Fibroblast of lung (primary cell): ENCODE measurements at regions not wholly inside any gene's neighbourhood (a gene's known extent, or its start where the extent isn't known, plus 50 kb on each side); places are given as distances from the start of the nearest gene placed in this dataset.

Experiments used
- DNase-seq, 2 donors: peaks; one replicate each; pipeline versions ENCODE4 v3.0.0 to v3.0.0-alpha.2; 2010; ENCODE audit warnings: low read depth in 2 of 2
- H2AFZ ChIP-seq: 2 replicates; pipeline ENCODE4 v1.5.1; 2012; ENCODE audit warnings: low read length, control low read depth, inconsistent platforms
- H3K27ac ChIP-seq: 2 replicates; pipeline ENCODE4 v1.5.1; 2011; ENCODE audit warnings: low read length, control low read depth; ENCODE audit not compliant: insufficient read depth
- H3K27me3 ChIP-seq: 2 replicates; pipeline ENCODE4 v1.5.1; 2011; ENCODE audit warnings: mild to moderate bottlenecking, low read length; ENCODE audit not compliant: control insufficient read depth, insufficient read depth
- H3K36me3 ChIP-seq: 2 replicates; pipeline ENCODE4 v1.5.1; 2011; ENCODE audit warnings: low read length; ENCODE audit not compliant: control insufficient read depth, insufficient read depth
- H3K4me1 ChIP-seq: 2 replicates; pipeline ENCODE4 v1.5.1; 2011; ENCODE audit warnings: low read length; ENCODE audit not compliant: control insufficient read depth, insufficient read depth; ENCODE audit errors: extremely low read depth
- H3K4me2 ChIP-seq: 2 replicates; pipeline ENCODE4 v1.5.1; 2011; ENCODE audit warnings: low read length, control low read depth; ENCODE audit not compliant: insufficient read depth; ENCODE audit errors: extremely low read depth
- H3K4me3 ChIP-seq, 4 experiments: fragments of 200-600 bp in 1 of 4; sonication (generic) in 1 of 4; replicated peaks in 1 of 4; 2 replicates each; pipeline ENCODE4 v1.5.1; 2011 to 2016; ENCODE audit warnings: low read length in 4 of 4, low read depth in 3 of 4, mild to moderate bottlenecking in 3 of 4, control low read depth in 2 of 4, inconsistent platforms in 1 of 4, mixed read lengths in 1 of 4; ENCODE audit not compliant: insufficient read depth in 1 of 4; ENCODE audit errors: control extremely low read depth in 1 of 4
- H3K79me2 ChIP-seq: 2 replicates; pipeline ENCODE4 v1.5.1; 2012; ENCODE audit warnings: mild to moderate bottlenecking, low read length, inconsistent platforms; ENCODE audit not compliant: control insufficient read depth, insufficient read depth
- H3K9ac ChIP-seq: 2 replicates; pipeline ENCODE4 v1.5.1; 2011; ENCODE audit warnings: mild to moderate bottlenecking, low read length, control low read depth; ENCODE audit not compliant: insufficient read depth
- H3K9me3 ChIP-seq: 2 replicates; pipeline ENCODE4 v1.5.1; 2012; ENCODE audit warnings: low read depth, low read length; ENCODE audit not compliant: control insufficient read depth, insufficient read depth
- H4K20me1 ChIP-seq: 2 replicates; pipeline ENCODE4 v1.5.1; 2011; ENCODE audit warnings: low read length; ENCODE audit not compliant: control insufficient read depth, insufficient read depth; ENCODE audit errors: extremely low read depth
- EZH2 ChIP-seq: IDR thresholded peaks from 2 replicates; pipeline ENCODE4 v1.5.1; 2012; ENCODE audit warnings: low read length, control low read depth, mild to moderate bottlenecking; ENCODE audit errors: missing control alignments
- TF ChIP-seq, protein P1 (sequence below), 2 donors: IDR thresholded peaks in 1 of 2; conservative IDR thresholded peaks in 1 of 2; 1 replicate in 1 of 2; 2 replicates in 1 of 2; pipeline ENCODE4 v1.5.1; 2011 to 2012; ENCODE audit warnings: low read length in 2 of 2, control low read depth in 1 of 2, inconsistent platforms in 1 of 2, low read depth in 1 of 2, mild to moderate bottlenecking in 1 of 2

DNA sequence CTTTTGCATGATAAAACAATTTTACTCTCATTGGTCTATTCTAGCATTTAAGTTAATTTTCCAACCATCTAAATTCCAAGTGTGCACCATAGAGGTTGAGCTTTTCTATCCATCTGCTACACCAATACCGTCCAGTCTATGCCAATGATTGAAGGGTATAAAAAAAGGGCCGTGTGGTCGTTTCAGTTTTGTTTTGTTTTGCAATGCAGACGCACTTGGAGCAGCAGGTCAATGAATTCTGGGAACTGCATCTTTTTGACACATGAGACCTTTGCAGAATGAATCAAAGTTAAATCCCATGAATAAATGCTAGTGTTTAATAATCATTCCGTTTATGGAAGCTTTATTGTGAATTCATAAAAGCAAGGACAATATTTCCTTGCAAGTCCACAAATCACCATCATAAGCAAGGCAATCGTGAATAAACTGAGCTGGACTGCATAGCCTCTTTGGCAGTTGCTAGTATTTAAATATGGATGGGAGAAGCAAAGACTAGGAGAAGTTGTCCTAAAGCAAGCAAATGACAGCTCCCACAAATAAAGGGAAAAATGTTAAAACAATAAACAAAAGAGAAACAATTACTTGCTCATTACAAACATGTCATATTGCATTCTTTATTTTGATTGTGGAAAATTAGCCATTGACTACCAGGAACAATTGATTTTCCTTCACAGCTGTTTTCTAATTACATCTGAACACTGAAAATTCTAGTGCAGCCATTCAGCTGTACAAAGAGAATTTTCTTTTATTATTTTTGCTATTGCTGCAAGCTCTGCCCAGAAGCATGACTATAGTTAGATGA is 649.7 kb upstream of the GJE1 start:
- Histone ChIP-seq H3K79me2 (no peaks in the 10 kb centered on the region), H3K27ac (peak overlapping the region; percentile 83), H3K9ac (peak overlapping the region; percentile 37), H3K27me3 (no peaks in the 10 kb centered on the region), H3K4me2 (peak overlapping the region; percentile 92), H3K36me3 (no peaks in the 10 kb centered on the region), H3K4me3 (peak overlapping the region; percentile 3 to 67 (median 37)), H4K20me1 (no peaks in the 10 kb centered on the region), H3K4me1 (no peaks in the 10 kb centered on the region), H2AFZ (peak overlapping the region; percentile 71), H3K9me3 (no peaks in the 10 kb centered on the region)
- TF ChIP-seq EZH2, result no peak
- TF ChIP-seq, protein P1, sequence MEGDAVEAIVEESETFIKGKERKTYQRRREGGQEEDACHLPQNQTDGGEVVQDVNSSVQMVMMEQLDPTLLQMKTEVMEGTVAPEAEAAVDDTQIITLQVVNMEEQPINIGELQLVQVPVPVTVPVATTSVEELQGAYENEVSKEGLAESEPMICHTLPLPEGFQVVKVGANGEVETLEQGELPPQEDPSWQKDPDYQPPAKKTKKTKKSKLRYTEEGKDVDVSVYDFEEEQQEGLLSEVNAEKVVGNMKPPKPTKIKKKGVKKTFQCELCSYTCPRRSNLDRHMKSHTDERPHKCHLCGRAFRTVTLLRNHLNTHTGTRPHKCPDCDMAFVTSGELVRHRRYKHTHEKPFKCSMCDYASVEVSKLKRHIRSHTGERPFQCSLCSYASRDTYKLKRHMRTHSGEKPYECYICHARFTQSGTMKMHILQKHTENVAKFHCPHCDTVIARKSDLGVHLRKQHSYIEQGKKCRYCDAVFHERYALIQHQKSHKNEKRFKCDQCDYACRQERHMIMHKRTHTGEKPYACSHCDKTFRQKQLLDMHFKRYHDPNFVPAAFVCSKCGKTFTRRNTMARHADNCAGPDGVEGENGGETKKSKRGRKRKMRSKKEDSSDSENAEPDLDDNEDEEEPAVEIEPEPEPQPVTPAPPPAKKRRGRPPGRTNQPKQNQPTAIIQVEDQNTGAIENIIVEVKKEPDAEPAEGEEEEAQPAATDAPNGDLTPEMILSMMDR (conservative IDR thresholded peaks at IDR 0.05 in 1 of 2, IDR thresholded peaks at IDR 0.05 in 1 of 2; ENCODE audit: low read depth in 1 of 2, low read length in 2 of 2), result no peak
- DNase-seq, result peak in 1 of 2 donors; percentile 58

DNA sequence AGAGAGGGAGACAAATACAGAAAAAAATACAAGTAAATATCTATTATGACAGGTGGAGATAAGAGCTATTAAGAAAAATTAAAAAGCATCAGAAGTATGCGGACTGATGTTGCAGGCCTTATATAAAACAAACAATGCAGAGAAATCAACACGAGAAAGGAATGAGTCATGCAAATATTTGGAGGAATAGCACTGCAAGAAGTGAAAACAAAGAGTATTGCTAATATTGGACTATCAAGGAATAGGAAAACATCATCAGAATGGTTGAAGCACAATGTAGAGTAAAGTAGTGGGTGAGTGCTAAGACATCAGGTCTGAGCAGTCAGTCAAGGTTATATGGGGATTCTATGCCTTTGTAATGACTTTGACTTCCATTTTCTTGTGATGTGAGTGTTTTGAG is 657.5 kb upstream of the GJE1 start:
- no peaks in the 10 kb centered on the region for H3K27me3 ChIP-seq
- no peaks in the 10 kb centered on the region for H3K4me1 ChIP-seq
- no peak overlapping the region for H3K9ac ChIP-seq
- no peak for DNase-seq
- no peak overlapping the region for H3K4me3 ChIP-seq
- no peaks in the 10 kb centered on the region for H3K79me2 ChIP-seq
- no peak overlapping the region for H2AFZ ChIP-seq
- H4K20me1 ChIP-seq, result no peaks in the 10 kb centered on the region
- H3K36me3 ChIP-seq, result no peaks in the 10 kb centered on the region
- TF ChIP-seq, protein P1 (conservative IDR thresholded peaks at IDR 0.05 in 1 of 2, IDR thresholded peaks at IDR 0.05 in 1 of 2; ENCODE audit: low read depth in 1 of 2, low read length in 2 of 2), result no peak
- no peaks in the 10 kb centered on the region for H3K9me3 ChIP-seq
- no peak overlapping the region for H3K27ac ChIP-seq
- no peak overlapping the region for H3K4me2 ChIP-seq

DNA sequence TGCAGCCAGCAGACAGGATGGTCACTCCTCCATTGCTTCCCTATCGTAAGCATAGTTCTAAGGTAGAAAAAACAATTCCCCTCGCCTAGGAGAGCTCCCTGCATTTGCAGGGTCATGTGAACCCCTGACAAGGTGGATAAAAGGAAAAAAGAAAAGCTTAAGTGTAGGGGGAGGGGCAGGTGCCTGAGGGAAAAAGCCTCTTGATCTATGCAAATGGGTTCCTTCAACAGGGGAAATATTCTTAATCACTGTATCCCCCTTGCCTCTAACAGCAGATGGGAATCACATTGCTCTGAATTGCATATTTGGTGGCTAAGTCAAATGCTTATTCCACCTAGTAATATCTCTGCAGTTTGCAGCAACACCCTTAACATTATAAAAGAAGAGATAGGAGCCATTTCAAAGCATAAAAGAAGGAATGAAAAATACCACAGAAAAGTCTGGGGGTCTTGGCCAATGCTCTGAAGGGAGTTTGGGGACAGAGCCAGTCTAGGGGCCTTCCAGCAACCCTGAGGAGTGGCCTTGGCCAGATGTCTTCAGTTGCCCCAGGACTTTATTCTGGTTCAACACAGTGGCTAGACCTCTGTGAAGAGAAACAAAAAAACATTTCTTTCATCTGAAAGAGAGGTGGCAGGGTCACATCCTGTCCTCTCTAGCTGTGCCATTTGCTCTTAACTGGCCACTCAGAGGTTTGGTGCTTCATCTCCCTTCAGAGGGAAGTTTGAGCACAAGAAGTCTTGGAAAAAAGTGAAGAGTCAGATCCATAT is 660.4 kb upstream of the GJE1 start:
- H3K9ac ChIP-seq, result no peak overlapping the region
- H3K4me2 ChIP-seq, result no peak overlapping the region
- no peaks in the 10 kb centered on the region for H3K4me1 ChIP-seq
- H4K20me1 ChIP-seq, result no peaks in the 10 kb centered on the region
- no peaks in the 10 kb centered on the region for H3K9me3 ChIP-seq
- H2AFZ ChIP-seq, result no peak overlapping the region
- H3K36me3 ChIP-seq, result no peaks in the 10 kb centered on the region
- H3K27ac ChIP-seq, result no peak overlapping the region
- TF ChIP-seq, protein P1 (conservative IDR thresholded peaks at IDR 0.05 in 1 of 2, IDR thresholded peaks at IDR 0.05 in 1 of 2; ENCODE audit: low read depth in 1 of 2, low read length in 2 of 2), result no peak
- no peak for TF ChIP-seq EZH2
- no peaks in the 10 kb centered on the region for H3K79me2 ChIP-seq
- no peak overlapping the region for H3K4me3 ChIP-seq
- H3K27me3 ChIP-seq, result no peaks in the 10 kb centered on the region
- DNase-seq, result peak in 1 of 2 donors; percentile 28
